Spleen (tissue), 11 donors: ENCODE measurements at regions not wholly inside any gene's neighbourhood (a gene's known extent, or its start where the extent isn't known, plus 50 kb on each side); places are given as distances from the start of the nearest gene placed in this dataset.

Source experiments
- DNase-seq: peaks from one replicate; pipeline ENCODE4 v3.0.0-alpha.2; 2020
- H3K27ac ChIP-seq, 8 donors: fragments of 200-600 bp; sonication (generic) in 7 of 8; 1 replicate in 4 of 8; 2 replicates in 4 of 8; pipeline versions ENCODE4 v1.5.0 to v1.8.0; 2016 to 2021; ENCODE audit warnings: inconsistent platforms in 4 of 8, mild to moderate bottlenecking in 4 of 8, moderate library complexity in 1 of 8
- H3K27me3 ChIP-seq, 7 donors: fragments of 200-600 bp; sonication (generic) in 6 of 7; replicated peaks in 1 of 7; 1 replicate in 4 of 7; 2 replicates in 3 of 7; pipeline versions ENCODE4 v1.5.0 to v1.8.0; 2016 to 2021; ENCODE audit warnings: inconsistent platforms in 3 of 7, mild to moderate bottlenecking in 1 of 7
- H3K36me3 ChIP-seq, 6 donors: fragments of 200-600 bp; sonication (generic) in 5 of 6; 1 replicate in 4 of 6; 2 replicates in 2 of 6; pipeline versions ENCODE4 v1.5.0 to v1.8.0; 2016 to 2021; ENCODE audit warnings: inconsistent platforms in 2 of 6
- H3K4me1 ChIP-seq, 6 donors: fragments of 200-600 bp; sonication (generic) in 5 of 6; 1 replicate in 3 of 6; 2 replicates in 3 of 6; pipeline versions ENCODE4 v1.5.0 to v1.8.0; 2016 to 2021; ENCODE audit warnings: inconsistent platforms in 3 of 6
- H3K4me3 ChIP-seq, 8 donors: fragments of 200-600 bp; sonication (generic) in 7 of 8; 1 replicate in 4 of 8; 2 replicates in 4 of 8; pipeline versions ENCODE4 v1.5.0 to v1.8.0; 2016 to 2021; ENCODE audit warnings: inconsistent platforms in 4 of 8, mild to moderate bottlenecking in 4 of 8, moderate library complexity in 2 of 8
- H3K9me3 ChIP-seq, 8 donors: fragments of 200-600 bp; sonication (generic) in 7 of 8; 1 replicate in 4 of 8; 2 replicates in 4 of 8; pipeline versions ENCODE4 v1.5.0 to v1.8.0; 2016 to 2021; ENCODE audit warnings: inconsistent platforms in 4 of 8
- POLR2A ChIP-seq, 3 donors: fragments of 450-650 bp; IDR thresholded peaks; one replicate each; pipeline ENCODE4 v1.5.1; 2017; ENCODE audit warnings: antibody characterized with exemption in 3 of 3, mild to moderate bottlenecking in 1 of 3
- POLR2AphosphoS5 ChIP-seq, 3 donors: sonication (generic); formaldehyde crosslinking; IDR thresholded peaks; one replicate each; pipeline ENCODE4 v1.5.1; 2017; ENCODE audit warnings: antibody characterized with exemption in 3 of 3
- WGBS, 5 donors: extraction: QIAGEN DNeasy Blood & Tissue Kit in 3 of 5; methylation state at CpG; one replicate each; pipeline versions ENCODE4 v1.1.5 to v1.1.7; 2013 to 2018; 5-methylcytosine and 5-hydroxymethylcytosine counted together
- intact Hi-C: fragments of 100-400 bp; cut with DNase I; formaldehyde crosslinking; loops from one replicate; pipeline ENCODE4 v1.15.0; 2023; ENCODE audit warnings: low total_unique reads
- TF ChIP-seq, protein P1 (sequence below), 11 experiments: fragments of 200-600 bp in 7 of 11; fragments of 450-650 bp in 4 of 11; sonication (generic) in 4 of 11; IDR thresholded peaks in 8 of 11; conservative IDR thresholded peaks in 3 of 11; 1 replicate in 7 of 11; 2 replicates in 4 of 11; pipeline versions ENCODE4 v1.4.0 to v1.8.0; 2016 to 2021; ENCODE audit warnings: antibody characterized with exemption in 11 of 11, inconsistent platforms in 4 of 11, mild to moderate bottlenecking in 1 of 11
- donor health status: healthy with polysubstance abuse.
- donor health status: DM: no; HTN: no; CAD: no; lungs with moderate emphysema.
- donor health status: DM: no; HTN: no; CAD: no.
- donor health status: Bipolar disorder and iron deficiency.
- donor health status: healthy.
- donor health status: DM: no; HTN: no; CAD: no.
- donor health status: DM: yes; HTN: yes; CAD: no.

DNA sequence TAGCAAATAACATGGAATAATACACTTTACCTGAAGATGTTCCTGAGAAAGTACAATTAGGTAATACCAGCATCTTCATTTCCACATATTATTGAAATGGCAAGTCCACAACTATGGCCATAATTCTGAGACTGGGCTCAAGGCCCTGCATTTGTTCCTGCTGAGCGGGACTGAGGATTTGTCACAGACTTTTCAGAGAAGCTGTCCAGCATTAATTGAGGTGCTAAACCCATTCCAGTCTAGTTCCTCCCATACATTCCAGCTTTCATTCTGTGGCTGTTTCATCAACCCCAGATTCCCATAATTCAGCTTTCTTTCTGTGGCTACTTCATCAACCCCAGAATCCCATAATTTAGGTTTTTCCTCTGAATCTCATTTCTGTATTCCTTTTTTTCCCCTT is 293.4 kb upstream of the GBE1 start:
- Histone ChIP-seq H3K27me3 (no peaks in the 10 kb centered on the region), H3K27ac (no peak overlapping the region), H3K4me3 (no peak overlapping the region), H3K4me1 (no peaks in the 10 kb centered on the region), H3K36me3 (no peaks in the 10 kb centered on the region), H3K9me3 (no peaks in the 10 kb centered on the region)
- DNase-seq, result no peak
- TF ChIP-seq, protein P1, sequence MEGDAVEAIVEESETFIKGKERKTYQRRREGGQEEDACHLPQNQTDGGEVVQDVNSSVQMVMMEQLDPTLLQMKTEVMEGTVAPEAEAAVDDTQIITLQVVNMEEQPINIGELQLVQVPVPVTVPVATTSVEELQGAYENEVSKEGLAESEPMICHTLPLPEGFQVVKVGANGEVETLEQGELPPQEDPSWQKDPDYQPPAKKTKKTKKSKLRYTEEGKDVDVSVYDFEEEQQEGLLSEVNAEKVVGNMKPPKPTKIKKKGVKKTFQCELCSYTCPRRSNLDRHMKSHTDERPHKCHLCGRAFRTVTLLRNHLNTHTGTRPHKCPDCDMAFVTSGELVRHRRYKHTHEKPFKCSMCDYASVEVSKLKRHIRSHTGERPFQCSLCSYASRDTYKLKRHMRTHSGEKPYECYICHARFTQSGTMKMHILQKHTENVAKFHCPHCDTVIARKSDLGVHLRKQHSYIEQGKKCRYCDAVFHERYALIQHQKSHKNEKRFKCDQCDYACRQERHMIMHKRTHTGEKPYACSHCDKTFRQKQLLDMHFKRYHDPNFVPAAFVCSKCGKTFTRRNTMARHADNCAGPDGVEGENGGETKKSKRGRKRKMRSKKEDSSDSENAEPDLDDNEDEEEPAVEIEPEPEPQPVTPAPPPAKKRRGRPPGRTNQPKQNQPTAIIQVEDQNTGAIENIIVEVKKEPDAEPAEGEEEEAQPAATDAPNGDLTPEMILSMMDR (IDR thresholded peaks at IDR 0.05 in 8 of 11, conservative IDR thresholded peaks at IDR 0.05 in 3 of 11), result no peak
- TF ChIP-seq POLR2A (IDR thresholded peaks at IDR 0.05) (no peak), POLR2AphosphoS5 (IDR thresholded peaks at IDR 0.05) (no peak)
- 81 to 92% (median 91%) methylated on average over 1 of the region's 1 CpG for WGBS, 5 donors
- intact Hi-C loops, result no loop called here

DNA sequence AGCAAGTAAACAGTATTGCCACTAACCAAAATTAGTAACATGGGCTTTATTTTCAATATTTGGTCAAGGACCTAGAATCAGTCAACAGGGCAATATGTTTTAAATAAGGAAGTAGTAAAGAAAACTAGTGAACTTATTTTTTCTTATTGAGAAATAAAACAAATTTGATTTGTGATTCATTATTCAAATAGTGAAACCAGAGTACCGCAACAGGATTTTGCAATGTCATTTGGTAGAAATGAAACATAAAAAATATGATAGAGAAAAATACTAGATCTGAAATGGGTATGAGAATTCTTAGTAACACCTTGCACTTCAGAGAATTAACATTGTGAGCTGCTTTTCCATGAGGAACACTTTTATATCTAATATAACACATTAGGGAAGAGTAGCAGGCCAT is 291.8 kb upstream of the GBE1 start:
- no peaks in the 10 kb centered on the region for H3K36me3 ChIP-seq
- no peak for DNase-seq
- no peaks in the 10 kb centered on the region for H3K9me3 ChIP-seq
- intact Hi-C loops, result no loop called here
- no peaks in the 10 kb centered on the region for H3K4me1 ChIP-seq
- no peak for TF ChIP-seq POLR2AphosphoS5 (IDR thresholded peaks at IDR 0.05)
- no peak for TF ChIP-seq POLR2A (IDR thresholded peaks at IDR 0.05)
- TF ChIP-seq, protein P1 (IDR thresholded peaks at IDR 0.05 in 8 of 11, conservative IDR thresholded peaks at IDR 0.05 in 3 of 11), result no peak
- 91 to 94% (median 91%) methylated on average over 1 of the region's 1 CpG for WGBS, 5 donors
- no peaks in the 10 kb centered on the region for H3K27me3 ChIP-seq
- no peak overlapping the region for H3K27ac ChIP-seq
- no peak overlapping the region for H3K4me3 ChIP-seq

DNA sequence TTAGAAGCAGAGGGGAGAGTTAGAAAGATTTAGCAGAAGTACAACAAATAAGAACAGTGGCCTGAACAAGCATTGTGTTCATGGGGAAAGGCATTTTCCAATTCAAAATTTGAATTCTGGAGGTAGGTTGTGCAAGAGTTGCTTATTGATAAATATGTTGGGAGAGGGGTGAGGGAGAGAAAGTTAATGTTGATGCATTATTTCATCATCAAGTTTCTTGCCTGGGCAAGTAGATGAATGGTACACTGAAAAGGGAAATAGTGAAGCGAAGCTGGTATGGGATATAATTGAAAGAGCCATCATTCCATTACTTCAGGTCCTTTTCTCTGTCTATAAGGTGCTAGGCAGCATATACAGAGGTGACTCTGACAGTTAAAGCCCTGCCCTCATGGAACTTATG is 288.9 kb upstream of the GBE1 start:
- Histone ChIP-seq H3K36me3 (no peaks in the 10 kb centered on the region), H3K27ac (no peak overlapping the region), H3K4me1 (no peaks in the 10 kb centered on the region), H3K9me3 (no peaks in the 10 kb centered on the region), H3K4me3 (no peak overlapping the region), H3K27me3 (no peaks in the 10 kb centered on the region)
- intact Hi-C loops, result no loop called here
- WGBS, 5 donors, result 90 to 100% (median 94%) methylated on average over 1 of the region's 1 CpG
- DNase-seq, result no peak
- TF ChIP-seq, protein P1 (IDR thresholded peaks at IDR 0.05 in 8 of 11, conservative IDR thresholded peaks at IDR 0.05 in 3 of 11), result no peak
- TF ChIP-seq POLR2A (IDR thresholded peaks at IDR 0.05), result no peak
- no peak for TF ChIP-seq POLR2AphosphoS5 (IDR thresholded peaks at IDR 0.05)

DNA sequence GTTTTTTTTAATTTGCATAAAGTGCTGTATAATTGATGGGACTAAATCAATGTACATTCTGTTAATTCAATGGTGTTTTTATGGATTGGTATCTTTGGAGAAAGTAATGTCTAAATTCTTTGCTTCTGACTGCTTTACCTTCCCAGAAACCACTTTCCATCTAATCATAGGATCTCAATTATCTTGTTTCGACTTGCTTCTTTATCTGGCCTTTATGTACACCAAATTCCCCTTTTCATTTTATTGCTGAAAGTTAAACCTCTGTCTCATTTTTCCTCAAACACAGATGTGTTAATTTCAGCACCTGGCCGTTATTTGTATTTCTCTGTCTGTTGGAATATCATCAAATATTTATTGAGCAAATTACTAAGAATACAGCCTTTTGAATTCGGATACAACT is 287.3 kb upstream of the GBE1 start:
- H3K9me3 ChIP-seq, result no peaks in the 10 kb centered on the region
- no peaks in the 10 kb centered on the region for H3K27me3 ChIP-seq
- DNase-seq, result no peak
- intact Hi-C loops, result no loop called here
- WGBS, 5 donors, result 74 to 86% (median 82%) methylated on average over 3 of the region's 3 CpGs
- no peaks in the 10 kb centered on the region for H3K4me1 ChIP-seq
- H3K4me3 ChIP-seq, result no peak overlapping the region
- H3K36me3 ChIP-seq, result no peaks in the 10 kb centered on the region
- TF ChIP-seq, protein P1 (IDR thresholded peaks at IDR 0.05 in 8 of 11, conservative IDR thresholded peaks at IDR 0.05 in 3 of 11), result no peak
- no peak for TF ChIP-seq POLR2AphosphoS5 (IDR thresholded peaks at IDR 0.05)
- no peak for TF ChIP-seq POLR2A (IDR thresholded peaks at IDR 0.05)
- no peak overlapping the region for H3K27ac ChIP-seq
